K562 (cell line): ENCODE measurements at regions not wholly inside any gene's neighbourhood (a gene's known extent, or its start where the extent isn't known, plus 50 kb on each side); places are given as distances from the start of the nearest gene placed in this dataset.

Experiments
- ATAC-seq: fragments of 200-7000 bp; cut with Tn5 transposase; 3 replicates; pipeline ENCODE4 v1.9.1; 2020; ENCODE audit warnings: moderate library complexity
- BruUV-seq: library from RNA; stranded (reverse); fragments of 400-500 nt; replicated peaks from 2 replicates; lab custom pipeline; 2021; lab: Mats Ljungman, UMichigan
- CTCF ChIA-PET: fragments of 300-600 bp; formaldehyde crosslinking; extraction: SDS; loops from one replicate; lab custom pipeline; 2021; ENCODE audit warnings: low intra/inter-chr PET ratio; lab: Yijun Ruan, JAX
- POLR2A ChIA-PET: fragments of 300-600, 350-650 bp; sonication (Branson Sonifier 250); formaldehyde crosslinking; extraction: SDS; loops from one replicate; lab custom pipeline; 2021; ENCODE audit warnings: antibody characterized with exemption, inconsistent platforms; lab: Yijun Ruan, JAX
- DNase-seq, 4 experiments: peaks; one replicate each; pipeline versions ENCODE4 v3.0.0 to v3.0.0-alpha.2; 2011 to 2018; ENCODE audit warnings: low spot score in 3 of 4, mixed read lengths in 3 of 4; ENCODE audit errors: extremely low read depth in 1 of 4
- FAIRE-seq: peaks from 2 replicates; lab custom pipeline; 2011; peaks lifted over from hg19 to GRCh38; lab: Jason Lieb, UNC
- H2AFZ ChIP-seq: 2 replicates; pipeline ENCODE4 v1.6.0; 2011; ENCODE audit warnings: low read depth, low read length, control low read depth, inconsistent platforms
- H3K27ac ChIP-seq: fragments of 200-600 bp; 3 replicates; pipeline ENCODE4 v1.8.0; 2011; ENCODE audit warnings: low read depth, mild to moderate bottlenecking, control low read depth, inconsistent platforms, low read length, moderate library complexity, mixed read lengths; ENCODE audit errors: extremely low read depth
- H3K27me3 ChIP-seq, 2 experiments: fragments of 300-600 bp in 1 of 2; 2 replicates in 1 of 2; 3 replicates in 1 of 2; pipeline versions ENCODE4 v1.6.0 to v1.8.0; 2011; ENCODE audit warnings: inconsistent platforms in 2 of 2, low read length in 2 of 2, mild to moderate bottlenecking in 1 of 2, mixed read lengths in 1 of 2, moderate library complexity in 1 of 2; ENCODE audit not compliant: control insufficient read depth in 2 of 2, insufficient read depth in 2 of 2
- H3K36me3 ChIP-seq: fragments of 300-600 bp; 3 replicates; pipeline ENCODE4 v1.8.0; 2011; ENCODE audit warnings: mild to moderate bottlenecking, low read length, inconsistent platforms; ENCODE audit not compliant: control insufficient read depth, insufficient read depth
- H3K4me1 ChIP-seq, 2 experiments: fragments of 200-600 bp in 1 of 2; replicated peaks in 1 of 2; 2 replicates in 1 of 2; 3 replicates in 1 of 2; pipeline versions ENCODE4 v1.5.1 to v1.8.0; 2011; ENCODE audit warnings: inconsistent platforms in 2 of 2, low read length in 2 of 2, mild to moderate bottlenecking in 1 of 2, mixed read lengths in 1 of 2, moderate library complexity in 1 of 2; ENCODE audit not compliant: control insufficient read depth in 2 of 2, insufficient read depth in 2 of 2
- H3K4me2 ChIP-seq: 2 replicates; pipeline ENCODE4 v1.6.1; 2011; ENCODE audit warnings: low read length, control low read depth, inconsistent platforms, mixed read lengths; ENCODE audit not compliant: insufficient read depth
- H3K4me3 ChIP-seq: fragments of 200-600 bp; sonication (generic), shearing (Covaris generic); 2 replicates; pipeline ENCODE4 v1.5.1; 2016; ENCODE audit warnings: control low read depth, inconsistent platforms
- H3K79me2 ChIP-seq: fragments of 200-600 bp; 3 replicates; pipeline ENCODE4 v1.8.0; 2011; ENCODE audit warnings: low read length, inconsistent platforms; ENCODE audit not compliant: control insufficient read depth, insufficient read depth
- H3K9ac ChIP-seq, 2 experiments: 2 replicates each; pipeline versions ENCODE4 v1.6.0 to v1.6.1; 2011; ENCODE audit warnings: low read depth in 2 of 2, low read length in 2 of 2, control low read depth in 1 of 2, inconsistent platforms in 1 of 2, mild to moderate bottlenecking in 1 of 2, mixed read lengths in 1 of 2; ENCODE audit not compliant: insufficient read depth in 1 of 2
- H3K9me1 ChIP-seq: one replicate; pipeline ENCODE4 v1.6.0; 2011; ENCODE audit warnings: inconsistent platforms, mild to moderate bottlenecking, low read length, moderate library complexity; ENCODE audit not compliant: control insufficient read depth, insufficient read depth
- H3K9me3 ChIP-seq: replicated peaks from 2 replicates; pipeline ENCODE4 v1.5.1; 2011; ENCODE audit warnings: low read depth, low read length, inconsistent platforms; ENCODE audit not compliant: control insufficient read depth, insufficient read depth
- H4K20me1 ChIP-seq: replicated peaks from 2 replicates; pipeline ENCODE4 v1.6.1; 2011; ENCODE audit warnings: low read length, inconsistent platforms, mixed read lengths; ENCODE audit not compliant: control insufficient read depth, insufficient read depth
- NFXL1 ChIP-seq: fragments of 450-650 bp; formaldehyde crosslinking; IDR thresholded peaks from 2 replicates; pipeline ENCODE4 v1.4.0; 2021; ENCODE audit warnings: mild to moderate bottlenecking
- TSHZ1 ChIP-seq: fragments of 250-450 bp; sonication (Bioruptor Pico); IDR thresholded peaks from 2 replicates; pipeline ENCODE4 v1.4.0; 2020; ENCODE audit warnings: mild to moderate bottlenecking, moderate library complexity
- XRCC3 ChIP-seq: fragments of 450-650 bp; IDR thresholded peaks from 2 replicates; pipeline ENCODE4 v1.6.1; 2017; ENCODE audit warnings: mild to moderate bottlenecking, moderate library complexity
- ZBED1 ChIP-seq: IDR thresholded peaks from 2 replicates; pipeline ENCODE4 v1.6.1; 2014
- WGBS: fragments of 100-300 bp; shearing (Covaris generic); methylation state at CpG from one replicate; pipeline ENCODE4 v1.1.6; 2016; ENCODE audit warnings: low coverage, mixed read lengths; ENCODE audit not compliant: insufficient coverage; ENCODE audit errors: missing lambda C conversion rate; 5-methylcytosine and 5-hydroxymethylcytosine counted together
- in situ Hi-C: fragments of 300-500 bp; cut with MboI; formaldehyde crosslinking; loops from 4 replicates; pipeline ENCODE4 v1.15.0; 2018; ENCODE audit warnings: inconsistent platforms, mixed read lengths
- intact Hi-C: fragments of 100-400 bp; cut with micrococcal nuclease; formaldehyde crosslinking; loops from 2 replicates; pipeline ENCODE4 v1.14.2; 2022

GRCh38 chr11:115700981-115701875, 197.0 kb upstream of the CADM1 start:
- no TSS peak for BruUV-seq
- Histone ChIP-seq H3K9ac (peak overlapping the region in 1 of 2 experiments; percentile 26; a peak in 1 of 4 replicates), H3K9me1 (no peaks in the 10 kb centered on the region), H3K4me2 (no peak overlapping the region), H3K4me3 (no peak overlapping the region), H2AFZ (no peak overlapping the region), H3K27me3 (no peaks in the 10 kb centered on the region; a peak in 1 of 5 replicates), H3K27ac (no peak overlapping the region), H3K9me3 (no peaks in the 10 kb centered on the region), H3K79me2 (no peaks in the 10 kb centered on the region), H4K20me1 (no peaks in the 10 kb centered on the region), H3K4me1 (no peaks in the 10 kb centered on the region; a peak in 1 of 5 replicates), H3K36me3 (no peaks in the 10 kb centered on the region)
- DNase-seq (no peak), FAIRE-seq (no peak), ATAC-seq (no peak)
- in situ Hi-C loops (no loop called here), intact Hi-C loops (no loop called here)
- POLR2A ChIA-PET = interaction anchor here (0.6 kb wide), 1 partner anchor 28 kb away, joined by 3 read pairs; no protein-coding TSS in a partner anchor
- no peak for TF ChIP-seq TSHZ1 (CRISPR knock-in tag)
- TF ChIP-seq ZBED1 = no peak
- TF ChIP-seq XRCC3 = no peak
- TF ChIP-seq NFXL1 (CRISPR knock-in tag) = no peak
- CTCF ChIA-PET = no interaction called here
- 2% methylated on average over 12 of the region's 12 CpGs for WGBS
